ENCODE measurements at regions not wholly inside any gene's neighbourhood (a gene's known extent, or its start where the extent isn't known, plus 50 kb on each side); places are given as distances from the start of the nearest gene placed in this dataset.
"Not testable (repeated sequence)": the region's sequence is repeated elsewhere in the genome, so short reads cannot be mapped to it uniquely, and the experiment has no call there.

DNA sequence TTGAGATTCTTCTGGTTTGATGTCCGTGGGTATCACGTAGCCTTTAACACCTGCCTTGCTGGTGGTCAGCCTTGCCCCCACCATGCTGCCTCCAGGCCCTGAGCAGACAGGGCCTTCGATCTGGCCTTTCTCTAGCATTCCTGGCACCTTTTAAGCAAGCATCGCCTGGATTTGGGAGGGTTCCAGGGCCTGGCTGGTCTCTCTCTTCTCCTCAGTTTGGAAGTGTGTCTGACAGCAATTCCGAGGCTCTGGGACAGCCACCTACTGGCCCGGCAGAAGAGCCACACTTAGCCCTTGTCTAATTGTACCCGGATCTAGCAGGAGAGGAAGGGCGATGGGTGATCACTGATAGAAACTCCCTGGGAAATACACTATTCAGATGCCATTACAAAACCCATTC lies 441.3 kb upstream of the MKI67 start:
- no peak for DNase-seq

DNA sequence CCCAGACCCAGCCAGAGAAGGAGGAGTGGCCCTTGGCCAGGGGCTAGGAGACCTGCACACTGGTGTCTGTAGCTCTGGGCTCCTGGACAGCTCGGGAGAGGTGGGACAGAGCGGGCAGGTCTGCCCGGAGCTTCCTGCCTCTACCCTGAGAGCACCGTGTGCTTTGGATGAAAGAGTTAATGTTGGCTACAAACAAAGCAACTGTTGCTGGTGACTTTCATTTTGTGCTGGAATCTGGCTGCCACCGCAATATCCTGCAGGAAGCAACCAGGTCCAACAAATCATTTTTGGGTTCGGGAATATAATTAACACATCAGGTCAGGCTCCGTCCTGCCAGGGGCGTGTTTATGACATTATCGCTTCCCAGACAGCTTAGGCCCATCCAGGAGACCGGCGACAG lies 441.8 kb upstream of the MKI67 start:
- DNase-seq, result no peak

DNA sequence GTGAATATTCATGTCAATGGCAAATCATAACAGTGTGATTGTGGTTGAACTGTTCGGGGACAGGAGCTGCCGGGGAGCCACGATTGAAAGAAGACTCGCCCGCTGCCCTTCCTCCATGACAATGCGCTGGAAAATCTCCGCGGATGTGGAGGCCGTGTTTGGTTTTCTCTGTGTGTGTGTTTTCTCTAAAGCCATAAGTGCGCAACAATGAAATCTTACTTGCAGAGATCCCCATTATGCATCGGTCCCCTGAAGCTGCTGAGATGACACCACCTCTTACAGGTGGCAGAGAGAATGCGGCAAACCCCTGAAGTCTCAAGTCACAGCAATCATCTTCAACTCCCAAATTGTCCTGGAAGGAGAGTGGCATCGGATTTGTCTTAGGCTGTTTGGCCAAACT lies 442.3 kb upstream of the MKI67 start:
- DNase-seq, result no peak

DNA sequence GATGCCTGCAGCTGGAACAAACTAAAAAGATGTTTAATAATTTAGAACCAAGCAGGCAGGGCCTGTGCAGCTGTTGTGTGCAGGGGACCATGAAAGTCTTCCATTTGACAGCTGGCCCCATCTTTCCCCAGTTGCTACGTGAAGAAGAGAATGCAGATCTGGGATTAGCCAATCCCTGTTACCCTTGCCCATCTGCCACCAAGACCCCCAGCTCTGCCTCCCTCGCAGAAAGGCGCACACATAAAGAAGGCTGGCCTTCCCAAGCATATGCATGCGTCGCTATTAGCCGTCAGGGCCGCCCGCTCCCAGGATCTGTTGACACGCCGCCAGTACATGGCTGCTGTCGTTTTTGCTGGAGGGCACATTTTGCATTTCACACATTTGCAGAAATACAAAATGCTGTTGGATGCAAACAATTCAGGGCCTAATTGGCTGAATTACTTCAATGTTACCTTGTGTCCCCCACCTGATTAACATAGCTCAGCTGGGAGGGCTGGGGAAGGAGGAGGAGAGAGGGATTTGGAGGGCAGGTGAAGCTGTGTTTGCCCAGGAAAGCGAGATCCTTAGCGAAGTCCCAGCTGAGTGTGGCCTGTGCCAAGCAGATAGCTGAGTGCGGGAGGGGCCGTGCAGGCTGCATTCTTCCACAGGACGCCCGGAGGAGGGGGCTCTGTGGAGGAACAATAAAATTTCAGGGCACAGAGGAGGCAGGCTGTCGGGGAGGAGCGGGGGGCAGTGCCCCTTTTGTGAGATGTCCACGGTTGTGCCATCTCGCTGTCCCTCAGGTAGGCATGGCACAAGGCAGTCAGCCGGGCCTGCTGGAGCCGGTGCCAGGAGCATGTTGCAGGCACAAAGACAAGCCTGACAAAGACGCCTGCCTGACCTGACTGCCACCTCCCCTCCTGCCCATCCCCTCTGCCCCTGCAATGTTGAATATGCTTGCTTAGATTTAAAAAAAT lies 443.0 kb upstream of the MKI67 start:
- no peak for DNase-seq

DNA sequence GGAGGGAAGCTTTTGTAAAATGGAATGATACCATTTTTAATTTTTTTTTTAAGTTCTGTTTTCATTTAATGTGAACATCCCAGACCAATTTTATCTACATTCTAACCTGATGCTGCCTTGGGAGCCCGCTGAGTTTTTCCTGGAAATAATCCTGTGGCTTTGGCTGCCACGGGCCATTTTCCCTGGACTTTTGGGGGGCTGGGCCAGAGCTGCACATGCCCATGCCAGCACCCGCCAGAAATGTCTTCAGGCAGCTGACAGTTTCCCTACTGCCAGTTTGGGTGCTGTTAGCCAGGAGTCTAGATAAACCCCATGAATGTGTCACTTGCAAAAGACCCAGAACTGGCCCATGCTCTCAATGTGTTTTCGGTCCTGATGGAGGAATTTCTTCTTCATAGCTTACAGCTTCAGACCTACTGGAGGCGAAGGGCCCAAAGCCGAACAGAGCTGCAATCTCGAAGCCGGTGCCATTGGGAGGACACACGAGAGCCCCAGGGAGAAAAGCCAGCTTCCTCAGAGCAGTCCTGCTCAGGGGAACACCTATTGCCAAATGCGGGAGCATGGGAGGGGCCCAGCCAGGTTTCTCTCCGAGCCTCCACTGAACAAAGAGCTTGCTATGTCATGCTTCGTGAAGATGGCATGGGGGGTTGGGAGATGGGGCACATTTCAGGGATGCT lies 444.2 kb upstream of the MKI67 start:
- DNase-seq, result no peak

DNA sequence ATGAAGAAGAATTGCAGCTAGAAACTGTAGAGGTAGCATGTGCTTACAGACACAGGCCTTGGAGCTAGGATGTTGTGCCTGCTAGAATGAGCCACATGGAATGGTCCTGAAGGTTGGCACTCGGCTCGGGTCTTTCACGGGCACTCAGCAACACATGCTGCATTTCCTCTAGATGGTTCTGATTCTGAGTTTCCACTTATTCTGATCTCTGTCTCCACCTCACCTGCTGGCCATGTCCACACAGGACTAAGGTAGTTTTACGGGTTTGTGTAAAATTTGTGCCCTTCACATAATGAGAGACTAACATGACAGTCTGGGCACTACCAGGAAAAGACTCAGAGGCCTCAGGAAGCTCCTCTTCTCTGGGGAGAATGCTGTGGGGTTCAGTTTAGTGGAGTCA lies 444.8 kb upstream of the MKI67 start:
- DNase-seq, result no peak

DNA sequence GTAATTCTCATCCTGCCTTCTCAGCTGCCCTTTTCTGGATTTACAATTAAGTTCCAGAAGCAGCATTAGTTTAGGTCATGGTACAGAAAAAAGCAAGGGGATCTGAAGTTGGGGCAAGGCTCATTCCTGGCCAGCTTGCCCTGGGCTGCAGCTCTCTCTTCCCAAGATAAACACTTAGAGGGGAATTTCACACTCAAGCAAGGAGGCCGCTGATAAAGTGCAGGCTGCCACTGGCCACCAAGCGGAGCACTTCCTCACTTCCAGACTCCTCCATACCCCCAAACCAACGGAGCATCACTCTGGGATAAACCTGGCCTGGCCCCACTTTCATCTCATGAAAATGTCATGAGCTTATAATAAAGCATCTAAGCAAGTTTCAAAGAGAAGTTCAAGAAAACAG lies 445.5 kb upstream of the MKI67 start:
- DNase-seq, result no peak

DNA sequence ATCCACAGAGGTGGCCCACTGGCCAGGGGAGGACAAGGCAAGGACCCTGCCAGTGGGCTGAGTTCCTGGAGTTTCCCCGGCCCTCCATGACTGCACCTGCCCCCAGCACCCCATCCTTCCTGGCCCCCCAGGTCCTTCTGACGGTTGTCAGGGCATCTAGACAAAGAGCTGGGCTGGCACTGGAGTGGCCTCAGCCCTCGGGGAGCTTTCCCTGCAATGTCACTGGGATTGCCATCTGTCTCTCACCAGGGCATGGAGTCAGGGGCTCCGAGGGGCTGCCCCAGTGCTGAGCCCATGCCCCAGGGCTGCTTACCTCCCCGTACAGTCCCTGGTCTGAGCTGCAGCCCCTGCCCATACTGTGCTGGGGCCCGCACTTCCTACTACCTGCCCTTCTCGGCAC lies 446.5 kb upstream of the MKI67 start:
- no peak for DNase-seq

DNA sequence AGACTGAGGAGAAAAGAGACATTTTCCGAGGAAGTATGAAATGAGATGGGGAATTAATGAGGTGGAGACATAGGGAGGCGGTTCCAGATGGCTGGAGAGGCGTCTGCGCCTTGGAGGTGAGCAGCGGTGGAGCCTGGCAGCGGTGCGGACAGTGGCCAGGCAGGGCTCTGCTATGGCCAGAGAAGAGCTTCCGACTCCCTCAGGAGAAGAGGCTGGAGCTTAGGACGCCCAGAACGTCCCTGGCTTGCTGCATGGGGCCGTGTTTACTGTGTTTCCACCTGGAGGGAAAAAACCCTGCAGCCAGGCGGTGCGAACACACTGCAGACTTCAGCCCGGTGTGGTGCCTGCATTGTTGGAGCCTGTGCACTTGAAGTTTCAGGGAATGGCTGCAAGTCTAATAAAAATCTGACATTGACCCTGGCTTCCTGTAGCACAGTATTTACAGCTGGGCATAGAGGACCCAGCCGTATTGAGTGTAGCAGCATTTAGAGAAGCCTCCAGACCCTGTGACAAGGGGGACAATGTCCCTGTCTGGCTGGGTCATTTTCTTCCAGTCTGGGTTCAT lies 447.1 kb upstream of the MKI67 start:
- no peak for DNase-seq

DNA sequence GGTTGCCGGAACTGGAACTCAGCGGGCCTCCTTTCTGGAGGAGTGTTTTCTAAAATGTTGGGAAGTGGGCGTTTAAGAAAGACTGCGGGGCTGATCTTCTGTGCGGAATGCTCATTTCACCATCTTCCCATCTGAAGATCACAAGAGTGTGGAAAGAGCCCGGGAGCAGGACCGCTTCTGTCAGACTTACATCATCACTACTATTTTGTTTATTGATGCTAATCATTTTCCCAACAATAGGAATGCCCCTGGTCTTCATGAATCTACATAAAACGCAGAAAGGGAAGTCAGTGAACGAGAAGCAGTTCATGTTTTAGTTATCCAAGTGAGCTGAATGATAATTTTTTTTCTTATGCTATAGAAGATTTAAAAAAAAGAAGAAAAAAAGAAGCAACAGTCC lies 447.8 kb upstream of the MKI67 start:
- DNase-seq, result no peak

DNA sequence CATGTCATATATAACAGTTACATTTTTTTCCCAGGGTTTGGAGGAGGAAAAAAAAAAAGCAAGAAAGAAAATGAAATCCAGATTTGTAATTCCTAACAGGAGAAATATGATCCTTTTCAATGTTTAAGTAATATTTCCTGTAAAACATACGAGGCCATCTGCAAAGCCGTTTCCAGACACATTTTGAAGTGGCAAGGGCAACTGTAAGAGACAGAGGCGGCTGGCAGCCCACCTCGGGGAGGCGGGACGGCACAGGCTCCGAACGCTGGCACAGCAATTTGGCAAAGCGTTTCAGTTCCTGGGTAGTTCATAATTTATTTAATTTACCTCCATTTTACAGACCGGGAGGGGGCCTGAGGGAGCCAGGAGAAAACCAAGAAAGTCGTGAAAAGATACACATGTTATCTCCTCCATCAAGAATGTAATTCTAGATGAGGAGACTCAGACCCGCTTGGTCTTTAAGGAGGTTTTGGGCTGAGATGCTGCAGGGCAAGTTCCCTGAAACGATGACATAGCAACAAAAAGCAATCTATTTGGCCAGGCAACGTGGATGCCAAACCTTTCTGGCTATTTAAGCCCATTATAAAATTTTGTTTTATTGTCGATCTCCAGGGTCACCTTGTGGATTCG lies 448.5 kb upstream of the MKI67 start:
- DNase-seq, result no peak

DNA sequence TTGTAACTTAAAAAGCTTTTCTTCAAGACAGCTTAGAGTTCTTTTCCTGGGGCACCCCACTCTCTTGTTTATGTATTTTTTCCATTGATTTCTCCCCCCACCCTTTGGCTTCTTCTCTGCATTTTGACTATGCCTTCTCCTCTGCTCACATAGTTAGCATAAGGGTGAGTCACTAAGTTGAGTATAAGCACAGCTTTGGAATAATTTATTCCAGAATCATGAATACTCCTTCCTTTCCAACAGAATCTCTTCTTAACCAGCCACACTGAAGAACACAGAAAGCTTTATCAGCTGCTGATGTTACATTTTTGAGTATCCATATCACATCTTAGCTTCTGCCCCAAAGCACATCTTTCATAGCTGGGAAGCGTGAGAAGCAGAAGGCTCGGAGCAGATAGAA lies 449.5 kb upstream of the MKI67 start:
- DNase-seq, result no peak

DNA sequence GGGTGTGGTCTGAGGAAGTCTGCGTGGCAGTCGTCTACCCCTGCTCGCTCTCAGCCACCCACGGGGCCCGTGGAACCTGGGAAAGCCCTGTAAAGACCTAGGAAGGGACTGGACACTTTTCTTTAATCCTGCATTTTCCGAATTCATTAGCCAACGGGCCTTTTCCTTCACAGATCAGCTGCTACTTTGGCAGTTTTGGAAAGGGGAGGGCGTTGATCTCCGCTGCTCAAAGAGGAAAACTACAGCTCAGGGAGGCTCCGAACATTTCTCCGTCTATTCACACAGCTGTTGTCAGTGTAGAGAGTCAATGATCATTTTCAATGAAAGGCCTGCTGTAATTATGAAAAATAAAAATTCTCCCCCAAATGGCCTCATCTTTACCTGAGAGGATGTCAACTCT lies 450.1 kb upstream of the MKI67 start:
- DNase-seq, result no peak

DNA sequence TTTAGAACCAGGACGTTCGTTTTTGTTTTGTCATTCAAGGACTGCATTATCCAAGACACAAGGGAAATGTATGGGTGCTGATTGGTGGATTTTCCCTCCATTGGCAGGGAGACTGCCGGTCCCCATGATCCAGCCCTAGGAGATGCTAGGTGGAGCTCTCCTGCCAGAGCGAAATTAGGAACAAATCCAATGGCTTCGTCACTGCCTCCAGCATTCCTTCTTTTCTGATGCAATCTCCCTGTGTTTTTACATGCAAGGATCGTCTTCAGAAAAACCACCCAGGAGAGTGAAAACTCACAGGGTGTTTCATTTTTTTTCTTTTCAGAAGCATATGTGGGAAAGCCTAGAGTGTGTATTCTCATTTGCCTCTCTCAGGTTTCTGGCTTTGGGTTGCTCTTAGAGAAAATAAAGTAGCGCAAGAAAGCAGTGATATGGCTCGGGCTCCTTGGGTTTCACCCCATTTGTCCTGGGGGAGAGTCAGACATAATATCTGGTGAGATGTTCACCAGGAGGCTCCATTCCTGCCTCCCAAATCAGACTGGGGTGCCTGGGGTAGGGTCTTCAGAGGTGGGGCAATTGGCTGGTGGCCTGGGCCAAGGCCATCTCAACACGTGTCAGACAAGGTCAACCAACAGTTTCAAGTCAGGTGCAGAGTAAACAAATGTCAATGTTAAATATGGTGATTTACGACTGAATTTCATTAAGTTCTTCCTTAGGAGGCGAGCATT lies 450.9 kb upstream of the MKI67 start:
- no peak for DNase-seq

DNA sequence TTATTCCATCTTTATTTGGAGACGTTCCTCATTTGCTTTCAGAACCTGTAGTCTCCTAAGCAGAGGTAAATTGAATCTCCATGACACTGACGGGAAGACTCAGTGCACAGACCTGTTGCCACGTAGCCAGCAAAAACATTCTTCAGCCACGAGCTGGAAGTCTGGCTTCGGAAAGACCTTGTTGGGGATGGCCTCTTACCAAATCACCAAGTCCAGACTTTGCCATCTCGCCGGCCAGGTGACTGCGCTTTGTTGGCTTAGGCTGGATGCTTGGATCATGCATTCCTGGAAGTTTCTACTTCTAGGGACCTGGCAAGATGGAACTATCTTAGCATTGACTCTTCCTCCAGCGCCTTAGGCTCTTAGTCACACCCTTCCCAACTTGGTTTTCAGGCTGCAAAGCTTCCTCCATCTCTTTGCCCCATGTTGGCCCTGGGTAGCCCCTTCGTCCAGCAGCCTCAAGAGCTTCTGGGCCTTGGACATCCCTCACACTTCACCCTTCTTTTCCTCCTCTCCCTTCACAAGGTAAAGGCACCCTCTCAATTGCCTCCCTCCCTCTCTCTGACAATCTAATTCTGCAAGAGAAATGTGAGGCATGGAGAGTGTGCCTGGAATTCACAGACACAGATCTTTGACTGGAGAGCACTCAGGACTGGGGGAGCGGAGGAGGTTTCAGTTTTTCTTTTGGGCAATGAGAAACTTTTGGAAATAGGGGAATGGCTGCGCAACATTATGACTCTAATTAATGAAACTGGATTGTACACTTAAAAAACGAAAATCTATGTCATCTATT lies 451.9 kb upstream of the MKI67 start:
- no peak for DNase-seq

DNA sequence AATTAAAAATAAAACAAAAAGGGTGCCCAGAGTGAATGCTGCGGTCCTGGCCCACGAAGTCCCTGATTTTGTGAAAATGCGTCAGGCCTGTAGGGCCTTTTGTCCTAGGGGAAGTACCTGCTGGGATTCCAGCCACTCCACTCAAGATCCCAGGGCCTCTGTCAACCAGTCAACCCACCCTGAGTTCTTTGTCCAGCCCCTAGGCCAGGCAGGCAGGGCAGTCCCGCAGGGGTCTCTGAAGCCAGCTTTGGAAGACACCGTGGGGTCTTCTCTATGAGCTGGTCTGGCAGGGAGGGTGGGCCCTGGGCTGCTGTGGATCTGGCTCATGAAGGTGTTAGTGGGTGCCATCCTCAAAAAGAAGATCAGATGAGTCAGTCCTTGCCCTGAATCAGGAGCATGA lies 452.5 kb upstream of the MKI67 start:
- DNase-seq, result no peak

DNA sequence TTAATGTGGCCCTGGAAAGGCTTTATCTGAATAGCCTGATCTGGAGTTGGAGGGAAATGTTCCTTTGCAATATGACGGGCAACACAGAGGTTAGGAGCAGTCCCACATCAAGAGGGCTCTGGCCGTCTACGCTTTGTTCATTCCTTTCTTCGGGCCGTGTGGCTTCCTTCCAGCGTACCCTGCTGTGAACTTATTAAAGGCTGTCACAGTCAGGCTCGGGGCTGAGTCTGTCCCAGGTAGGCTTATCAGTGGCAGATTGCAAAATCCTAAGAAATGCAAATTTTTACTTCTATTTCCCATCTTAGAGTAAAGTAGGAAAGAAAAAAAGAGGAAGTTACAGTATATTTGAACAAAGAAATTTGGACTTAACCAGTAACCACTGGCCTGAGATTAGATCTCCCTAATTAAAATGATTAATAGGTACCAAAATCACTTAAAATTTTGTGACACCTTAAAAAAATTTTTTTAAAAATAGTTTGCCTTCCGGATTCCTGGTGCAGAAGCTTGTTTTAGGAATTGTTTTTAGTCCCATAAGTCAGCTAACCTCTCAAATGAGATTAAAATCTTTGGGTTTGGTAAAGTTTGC lies 453.1 kb upstream of the MKI67 start:
- DNase-seq, result no peak

DNA sequence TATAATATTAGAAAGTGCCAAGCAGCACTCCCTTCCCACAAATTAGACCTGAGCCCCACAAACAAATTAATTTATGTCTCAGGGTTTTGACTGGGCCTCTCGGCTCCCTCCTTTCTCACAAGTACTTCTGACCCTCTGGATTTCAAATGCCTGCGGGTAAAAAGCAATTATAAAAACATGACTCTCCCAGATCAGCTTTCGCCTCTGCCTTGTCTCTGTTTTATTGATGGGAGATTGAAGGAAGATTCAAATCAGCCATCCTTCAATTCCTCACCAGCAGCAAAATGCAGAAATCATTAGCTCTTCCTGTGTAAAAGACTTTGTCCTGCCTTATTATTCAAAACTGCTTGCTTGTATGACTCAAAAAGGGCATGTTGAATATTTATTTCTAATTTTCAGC lies 453.7 kb upstream of the MKI67 start:
- DNase-seq, result no peak

DNA sequence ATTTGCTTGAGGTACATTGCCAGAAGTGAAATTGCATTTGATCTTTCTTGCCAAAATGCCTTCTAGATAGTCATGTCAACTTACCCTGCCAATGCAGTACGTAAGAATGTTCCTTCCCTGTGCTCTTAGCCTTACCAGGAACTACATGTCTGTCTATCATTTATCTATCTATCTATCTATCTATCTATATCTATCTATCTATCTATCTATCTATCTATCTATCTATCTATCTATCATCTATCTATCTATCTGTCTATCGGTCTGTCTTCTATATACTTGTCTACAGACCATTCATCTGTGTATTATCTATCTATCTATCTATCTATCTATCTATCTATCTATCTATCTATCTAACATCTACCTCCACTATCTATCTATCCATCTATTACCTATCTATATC lies 456.9 kb upstream of the MKI67 start:
- DNase-seq, result not testable (repeated sequence)

DNA sequence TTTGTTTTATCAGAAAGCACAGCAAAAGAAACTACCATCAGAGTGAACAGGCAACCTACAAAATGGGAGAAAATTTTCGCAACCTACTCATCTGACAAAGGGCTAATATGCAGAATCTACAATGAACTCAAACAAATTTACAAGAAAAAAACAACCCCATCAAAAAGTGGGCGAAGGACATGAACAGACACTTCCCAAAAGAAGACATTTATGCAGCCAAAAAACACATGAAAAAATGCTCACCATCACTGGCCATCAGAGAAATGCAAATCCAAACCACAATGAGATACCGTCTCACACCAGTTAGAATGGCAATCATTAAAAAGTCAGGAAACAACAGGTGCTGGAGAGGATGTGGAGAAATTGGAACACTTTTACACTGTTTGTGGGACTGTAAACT lies 460.4 kb upstream of the MKI67 start:
- DNase-seq, result not testable (repeated sequence)

DNA sequence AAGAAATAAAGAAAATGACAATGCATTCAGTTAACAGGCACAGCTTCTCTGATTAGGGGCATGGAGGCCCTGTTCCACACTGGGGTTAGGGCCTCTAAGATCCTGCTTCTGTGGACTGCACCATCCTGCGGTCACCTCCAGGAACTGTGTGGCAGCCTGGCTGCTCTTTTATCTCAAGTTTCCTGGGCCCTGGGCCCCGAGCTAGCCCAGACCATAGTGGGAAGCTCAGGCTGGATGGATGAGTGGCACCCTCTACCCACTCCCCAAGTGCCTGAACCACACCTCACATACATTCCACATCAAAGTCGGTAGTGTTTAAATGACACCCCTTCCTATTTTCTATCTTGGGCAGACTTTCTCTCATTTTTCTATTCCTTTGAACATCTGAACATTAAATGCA lies 461.5 kb upstream of the MKI67 start:
- DNase-seq, result no peak

DNA sequence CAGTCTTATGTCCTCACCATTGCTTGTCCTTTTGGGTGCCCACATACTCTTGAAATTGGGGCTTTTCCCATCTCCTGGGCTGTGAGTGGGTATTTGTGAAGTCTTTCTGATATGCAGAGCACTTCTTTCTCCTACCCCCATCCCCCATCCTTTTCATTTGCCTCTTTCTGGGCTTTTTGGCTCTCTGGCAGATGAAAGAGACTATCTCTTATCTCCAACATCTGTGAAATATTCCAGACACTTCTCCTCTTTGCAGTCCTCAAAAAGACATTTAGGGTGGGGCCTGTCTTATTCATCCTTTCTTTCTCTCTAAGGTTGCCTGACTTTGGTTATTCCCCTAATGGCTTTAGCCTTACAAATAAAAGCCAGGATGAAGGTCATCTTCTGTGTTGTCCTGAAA lies 462.2 kb upstream of the MKI67 start:
- no peak for DNase-seq
